ENCODE measurements at regions not wholly inside any gene's neighbourhood (a gene's known extent, or its start where the extent isn't known, plus 50 kb on each side); places are given as distances from the start of the nearest gene placed in this dataset.
"Not testable (repeated sequence)": the region's sequence is repeated elsewhere in the genome, so short reads cannot be mapped to it uniquely, and the experiment has no call there.

DNA sequence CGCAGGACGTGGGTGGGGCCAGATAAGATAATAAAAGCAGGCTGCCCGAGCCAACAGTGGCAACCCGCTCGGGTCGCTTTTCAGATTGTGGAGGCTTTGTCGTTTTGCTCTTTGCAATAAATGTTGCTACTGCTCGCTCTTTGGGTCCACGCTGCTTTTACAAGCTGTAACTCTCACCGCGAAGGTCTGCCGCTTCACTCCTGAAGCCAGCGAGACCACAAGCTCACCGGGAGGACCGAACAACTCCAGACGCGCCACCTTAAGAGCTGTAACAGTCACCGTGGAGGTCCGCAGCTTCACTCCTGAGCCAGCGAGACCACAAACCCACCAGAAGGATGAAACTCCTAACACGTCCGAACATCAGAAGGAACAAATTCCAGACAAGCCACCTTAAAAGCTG lies 286.6 kb upstream of the MAGI2 start:
- H3K27me3 Mint-ChIP-seq, result no peaks in the 10 kb centered on the region
- no peaks in the 10 kb centered on the region for H3K4me1 Mint-ChIP-seq (ENCODE audit: low read depth)
- intact Hi-C loops (cut with micrococcal nuclease), result no loop called here
- no peak overlapping the region for H3K27ac Mint-ChIP-seq
- no peak overlapping the region for H3K4me3 Mint-ChIP-seq
- H3K9me3 Mint-ChIP-seq, result peaks cover 11% of the 10 kb centered on the region
- H3K36me3 Mint-ChIP-seq (ENCODE audit: low read depth), result no peaks in the 10 kb centered on the region

DNA sequence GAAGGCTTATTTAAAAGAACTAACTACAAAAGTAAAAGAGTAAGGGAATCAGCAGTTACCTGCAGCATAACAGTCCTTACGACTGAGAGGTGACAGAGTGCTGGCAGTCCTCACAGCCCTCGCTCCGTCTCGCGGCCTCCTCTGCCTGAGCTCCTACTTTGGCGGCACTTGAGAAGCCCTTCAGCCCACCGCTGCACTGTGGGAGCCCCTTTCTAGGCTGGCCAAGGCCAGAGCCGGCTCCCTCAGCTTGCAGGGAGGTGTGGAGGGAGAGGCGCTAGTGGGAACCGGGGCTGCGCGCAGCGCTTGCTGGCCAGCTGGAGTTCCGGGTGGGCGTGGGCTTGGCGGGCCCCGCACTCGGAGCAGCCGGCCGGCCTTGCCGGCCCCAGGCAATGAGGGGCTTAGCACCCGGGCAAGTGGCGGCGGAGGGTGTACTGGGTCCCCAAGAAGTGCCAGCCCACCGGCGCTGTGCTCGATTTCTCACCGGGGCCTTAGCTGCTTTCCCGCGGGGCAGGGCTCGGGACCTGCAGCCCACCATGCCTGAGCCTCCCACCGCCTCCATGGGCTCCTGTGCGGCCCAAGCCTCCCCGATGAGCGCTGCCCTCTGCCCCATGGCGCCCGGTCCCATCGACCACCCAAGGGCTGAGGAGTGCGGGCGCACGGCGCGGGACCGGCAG lies 285.7 kb upstream of the MAGI2 start:
- peaks cover 14% of the 10 kb centered on the region for H3K9me3 Mint-ChIP-seq
- H3K27me3 Mint-ChIP-seq; intact Hi-C loops (cut with micrococcal nuclease); H3K36me3 Mint-ChIP-seq (ENCODE audit: low read depth); H3K4me1 Mint-ChIP-seq (ENCODE audit: low read depth); H3K27ac Mint-ChIP-seq; H3K4me3 Mint-ChIP-seq: not testable (repeated sequence)

DNA sequence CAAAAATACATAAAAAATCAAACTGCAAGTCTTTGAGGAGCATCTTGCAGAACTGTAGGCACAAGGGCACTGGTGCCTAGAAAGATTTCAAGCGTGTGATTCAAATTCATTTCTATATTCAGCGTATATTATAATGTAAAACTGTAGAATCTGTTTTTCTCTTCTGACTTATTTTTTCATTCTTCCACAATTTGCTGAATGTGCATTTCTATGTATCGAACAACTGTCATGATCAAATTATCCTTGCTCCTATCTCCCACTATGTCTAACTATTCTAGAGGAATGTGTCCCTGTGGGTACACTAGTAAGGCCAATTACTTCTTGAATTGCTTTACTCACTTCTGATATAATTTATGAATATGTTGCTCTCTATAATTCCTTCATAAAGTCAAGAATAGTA lies 283.0 kb upstream of the MAGI2 start:
- Mint-ChIP-seq H3K27ac (no peak overlapping the region), H3K4me1 (ENCODE audit: low read depth) (no peaks in the 10 kb centered on the region), H3K9me3 (peaks cover 39% of the 10 kb centered on the region), H3K4me3 (no peak overlapping the region), H3K27me3 (no peaks in the 10 kb centered on the region), H3K36me3 (ENCODE audit: low read depth) (no peaks in the 10 kb centered on the region)
- intact Hi-C loops (cut with micrococcal nuclease), result no loop called here

DNA sequence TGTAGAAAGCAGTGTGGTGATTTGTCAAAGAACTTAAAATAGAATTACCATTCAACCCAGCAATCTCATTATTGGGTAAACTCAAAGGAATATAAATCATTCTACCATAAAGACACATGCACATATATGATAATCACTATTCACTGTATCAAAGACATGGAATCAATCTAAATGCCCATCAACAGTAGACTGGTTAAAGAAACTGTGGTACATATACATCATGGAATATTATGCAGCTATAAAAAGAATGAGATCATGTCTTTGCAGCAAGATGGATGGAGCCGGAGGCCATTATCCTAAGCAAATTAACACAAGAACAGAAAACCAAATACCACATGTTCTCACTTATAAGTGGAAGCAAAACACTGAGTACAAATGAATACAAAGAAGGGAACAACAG lies 281.5 kb upstream of the MAGI2 start:
- intact Hi-C loops (cut with micrococcal nuclease), result no loop called here
- no peaks in the 10 kb centered on the region for H3K27me3 Mint-ChIP-seq
- H3K27ac Mint-ChIP-seq, result no peak overlapping the region
- H3K4me1 Mint-ChIP-seq (ENCODE audit: low read depth), result no peaks in the 10 kb centered on the region
- no peak overlapping the region for H3K4me3 Mint-ChIP-seq
- H3K36me3 Mint-ChIP-seq (ENCODE audit: low read depth), result no peaks in the 10 kb centered on the region
- H3K9me3 Mint-ChIP-seq, result peaks cover 31% of the 10 kb centered on the region

DNA sequence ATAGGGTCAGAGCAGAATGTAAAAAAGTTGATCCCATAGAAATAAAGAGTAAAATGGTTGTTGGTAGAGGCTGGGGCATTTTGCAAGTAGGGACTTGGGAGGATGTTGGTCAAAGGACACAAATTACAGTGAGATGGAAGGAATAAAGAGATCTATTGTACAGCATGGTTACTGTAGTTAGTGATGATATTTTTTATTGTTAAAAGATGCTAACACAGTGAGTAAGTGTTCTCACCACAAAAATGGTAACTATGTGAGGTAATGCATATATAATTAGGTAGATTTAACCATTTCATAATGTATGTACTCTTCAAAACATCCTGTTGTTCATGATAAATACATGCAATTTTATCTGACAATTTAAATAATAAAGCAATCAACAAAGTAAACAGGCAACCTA lies 280.7 kb upstream of the MAGI2 start:
- no peaks in the 10 kb centered on the region for H3K36me3 Mint-ChIP-seq (ENCODE audit: low read depth)
- H3K27me3 Mint-ChIP-seq, result no peaks in the 10 kb centered on the region
- no peak overlapping the region for H3K4me3 Mint-ChIP-seq
- H3K9me3 Mint-ChIP-seq, result peaks cover 28% of the 10 kb centered on the region
- no peaks in the 10 kb centered on the region for H3K4me1 Mint-ChIP-seq (ENCODE audit: low read depth)
- intact Hi-C loops (cut with micrococcal nuclease), result no loop called here
- H3K27ac Mint-ChIP-seq, result no peak overlapping the region

DNA sequence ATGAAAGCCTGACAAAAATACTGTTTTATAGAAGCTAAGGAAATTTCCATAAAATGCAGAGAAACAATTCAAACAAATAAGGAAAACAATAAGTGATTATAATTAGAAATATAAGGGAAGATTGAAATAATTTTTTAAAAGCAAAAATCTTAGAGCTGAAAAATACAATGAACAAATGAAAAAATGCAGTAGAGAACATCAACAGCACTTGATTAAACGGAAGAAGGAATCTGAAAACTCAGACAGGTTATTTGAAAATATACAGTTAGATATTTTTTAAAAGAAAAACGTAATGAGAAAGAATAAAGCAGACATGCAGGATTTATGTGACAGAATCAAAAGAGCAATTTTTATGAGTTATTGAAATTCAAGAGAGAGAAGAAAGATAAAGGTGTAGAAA lies 279.1 kb upstream of the MAGI2 start:
- H3K27me3 Mint-ChIP-seq, result no peaks in the 10 kb centered on the region
- intact Hi-C loops (cut with micrococcal nuclease), result no loop called here

DNA sequence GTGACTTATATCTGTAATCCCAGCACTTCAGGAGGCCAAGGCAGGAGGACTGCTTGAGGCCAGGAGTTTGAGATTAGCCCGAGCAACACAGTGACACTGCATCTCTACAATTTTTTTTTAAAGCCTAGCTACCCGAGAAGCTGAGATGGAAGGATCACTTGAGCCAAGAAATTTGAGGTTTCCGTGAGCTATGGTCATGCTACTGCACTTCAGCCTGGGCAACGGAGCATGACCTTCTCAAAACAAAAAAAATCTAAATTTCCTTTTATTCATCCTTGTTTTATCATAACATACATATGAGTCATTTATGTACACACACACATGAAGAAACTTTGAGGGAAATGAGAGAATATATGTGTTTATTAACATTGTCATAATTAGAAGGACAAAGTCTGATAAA lies 277.5 kb upstream of the MAGI2 start:
- Mint-ChIP-seq H3K36me3 (ENCODE audit: low read depth) (no peaks in the 10 kb centered on the region), H3K4me3 (no peak overlapping the region), H3K27me3 (no peaks in the 10 kb centered on the region), H3K27ac (no peak overlapping the region), H3K4me1 (ENCODE audit: low read depth) (no peaks in the 10 kb centered on the region), H3K9me3 (peaks cover 28% of the 10 kb centered on the region)
- intact Hi-C loops (cut with micrococcal nuclease), result no loop called here

More for the DNA sequence above, 279.1 kb upstream of the MAGI2 start:
- no peak overlapping the region for H3K27ac Mint-ChIP-seq
- H3K36me3 Mint-ChIP-seq (ENCODE audit: low read depth), result no peaks in the 10 kb centered on the region
- no peak overlapping the region for H3K4me3 Mint-ChIP-seq
- no peaks in the 10 kb centered on the region for H3K4me1 Mint-ChIP-seq (ENCODE audit: low read depth)
- H3K9me3 Mint-ChIP-seq, result peaks cover 28% of the 10 kb centered on the region

DNA sequence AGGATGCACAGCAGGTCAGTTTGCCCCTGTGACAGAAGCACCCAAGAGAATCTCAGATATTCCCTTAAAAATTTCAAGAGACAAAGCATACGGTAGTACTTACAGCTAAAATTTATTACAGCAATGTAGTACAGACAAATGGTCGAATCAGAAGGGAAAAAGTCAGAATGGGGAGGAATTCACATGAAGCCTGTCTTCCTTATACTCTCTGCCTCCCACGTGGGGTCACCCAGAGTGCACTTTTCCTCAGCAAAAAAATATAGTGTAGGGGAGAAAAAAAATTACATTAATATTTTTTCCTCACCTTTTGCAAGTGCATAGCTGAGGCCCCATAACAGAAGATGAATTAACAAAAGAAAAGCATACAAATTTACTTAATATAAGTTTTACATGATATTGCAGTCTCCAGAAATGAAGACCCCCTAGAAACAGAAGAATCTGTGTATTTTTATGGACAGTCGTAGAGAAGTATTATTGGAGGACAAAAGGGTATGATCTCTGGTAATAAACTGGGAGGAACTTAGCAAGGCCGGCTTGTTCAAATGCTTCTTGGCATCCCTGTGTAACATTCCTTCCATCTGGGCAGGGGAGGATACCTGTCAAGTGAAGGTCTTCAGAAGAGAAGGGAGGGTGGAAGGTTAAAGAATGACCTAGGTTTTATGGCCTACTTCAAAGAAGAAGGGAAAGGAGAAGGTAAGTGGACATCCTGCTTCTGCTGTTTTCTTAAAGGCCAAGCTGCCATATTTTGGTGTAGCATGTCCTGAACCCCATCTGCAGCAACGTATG lies 270.6 kb upstream of the MAGI2 start:
- no peak overlapping the region for H3K27ac Mint-ChIP-seq
- intact Hi-C loops (cut with micrococcal nuclease), result no loop called here
- H3K36me3 Mint-ChIP-seq (ENCODE audit: low read depth), result no peaks in the 10 kb centered on the region
- no peaks in the 10 kb centered on the region for H3K27me3 Mint-ChIP-seq
- H3K9me3 Mint-ChIP-seq, result no peaks in the 10 kb centered on the region
- no peaks in the 10 kb centered on the region for H3K4me1 Mint-ChIP-seq (ENCODE audit: low read depth)
- H3K4me3 Mint-ChIP-seq, result no peak overlapping the region

DNA sequence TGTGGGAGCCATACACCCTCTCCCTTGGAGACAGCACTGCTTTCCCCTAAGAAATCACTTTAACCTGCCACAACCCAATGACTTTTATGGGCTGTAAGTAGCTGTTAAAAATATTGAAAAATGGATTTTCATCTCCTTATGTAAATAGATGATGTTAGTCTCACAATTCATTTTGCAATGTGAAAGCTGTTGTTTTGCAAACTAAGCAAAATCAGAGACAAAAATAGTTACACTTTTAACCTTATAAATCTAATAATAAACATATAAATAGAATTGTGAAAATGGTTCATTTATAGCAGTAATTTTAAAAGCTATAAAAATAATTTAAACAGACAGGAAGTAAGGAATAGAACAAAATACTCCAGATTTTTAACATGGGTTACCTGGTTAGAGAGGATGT lies 268.8 kb upstream of the MAGI2 start:
- no peaks in the 10 kb centered on the region for H3K36me3 Mint-ChIP-seq (ENCODE audit: low read depth)
- H3K4me3 Mint-ChIP-seq, result no peak overlapping the region
- intact Hi-C loops (cut with micrococcal nuclease), result no loop called here
- no peaks in the 10 kb centered on the region for H3K4me1 Mint-ChIP-seq (ENCODE audit: low read depth)
- H3K27me3 Mint-ChIP-seq, result no peaks in the 10 kb centered on the region
- H3K9me3 Mint-ChIP-seq, result no peaks in the 10 kb centered on the region
- no peak overlapping the region for H3K27ac Mint-ChIP-seq

DNA sequence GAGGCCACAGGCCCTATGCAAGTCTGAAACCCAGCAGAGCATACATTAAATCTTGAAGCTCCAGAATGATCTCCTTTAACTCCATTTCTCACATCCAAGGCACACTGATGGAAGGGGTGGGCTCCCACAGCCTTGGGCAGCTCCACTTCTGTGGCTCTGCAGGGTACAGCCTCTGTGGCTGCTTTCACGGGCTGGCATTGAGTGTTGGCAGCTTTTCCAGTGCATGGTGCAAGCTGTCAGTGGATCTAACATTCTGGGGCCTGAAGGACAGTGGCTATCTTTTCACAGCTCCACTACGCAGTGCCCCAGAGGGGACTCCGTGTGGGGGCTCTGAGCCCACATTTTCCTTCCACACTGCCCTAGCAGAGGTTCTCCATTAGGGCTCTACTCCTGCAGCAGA lies 265.7 kb upstream of the MAGI2 start:
- no peak overlapping the region for H3K27ac Mint-ChIP-seq
- H3K4me1 Mint-ChIP-seq (ENCODE audit: low read depth), result no peaks in the 10 kb centered on the region
- intact Hi-C loops (cut with micrococcal nuclease), result no loop called here
- no peaks in the 10 kb centered on the region for H3K9me3 Mint-ChIP-seq
- no peak overlapping the region for H3K4me3 Mint-ChIP-seq
- H3K27me3 Mint-ChIP-seq, result no peaks in the 10 kb centered on the region
- no peaks in the 10 kb centered on the region for H3K36me3 Mint-ChIP-seq (ENCODE audit: low read depth)

DNA sequence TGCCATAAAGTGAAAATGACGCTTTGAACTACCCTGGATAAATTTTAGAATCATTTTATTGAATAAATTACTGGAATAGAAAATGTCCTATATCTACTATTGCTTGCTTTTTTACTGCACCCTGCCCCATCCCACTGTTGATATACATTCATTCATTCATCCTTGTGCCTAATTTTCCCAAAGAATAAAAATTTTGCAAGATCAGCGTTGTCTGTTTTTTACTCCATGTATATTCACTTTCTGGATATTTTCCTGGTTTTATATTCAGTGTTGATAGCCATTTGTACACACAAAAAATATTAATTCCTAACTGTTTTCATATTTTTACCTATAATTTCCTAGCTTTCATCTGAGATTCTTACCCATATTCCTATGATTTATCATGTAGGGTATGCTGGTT lies 262.9 kb upstream of the MAGI2 start:
- intact Hi-C loops (cut with micrococcal nuclease), result no loop called here
- H3K9me3 Mint-ChIP-seq, result no peaks in the 10 kb centered on the region
- H3K4me3 Mint-ChIP-seq, result no peak overlapping the region
- no peaks in the 10 kb centered on the region for H3K4me1 Mint-ChIP-seq (ENCODE audit: low read depth)
- H3K27ac Mint-ChIP-seq, result no peak overlapping the region
- H3K27me3 Mint-ChIP-seq, result no peaks in the 10 kb centered on the region
- no peaks in the 10 kb centered on the region for H3K36me3 Mint-ChIP-seq (ENCODE audit: low read depth)

DNA sequence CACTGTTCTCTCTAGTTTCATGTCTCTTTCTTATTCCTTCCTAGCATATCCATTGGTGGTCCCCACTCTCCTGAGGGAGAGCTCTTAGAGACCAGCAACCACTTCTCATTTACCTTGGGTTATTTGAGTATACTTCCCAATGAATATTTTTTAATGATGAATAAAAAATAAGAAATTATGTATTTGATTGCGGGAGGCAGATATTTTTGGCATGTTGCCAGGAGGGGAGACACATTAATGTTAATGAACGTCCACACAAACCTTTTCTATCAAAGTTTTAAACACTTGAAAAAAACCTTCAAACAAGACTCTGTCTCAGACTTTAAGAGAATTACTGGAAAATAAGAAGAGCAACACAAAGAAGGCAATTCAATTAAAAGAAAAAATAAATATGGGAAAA lies 260.6 kb upstream of the MAGI2 start:
- no peaks in the 10 kb centered on the region for H3K27me3 Mint-ChIP-seq
- H3K36me3 Mint-ChIP-seq (ENCODE audit: low read depth), result no peaks in the 10 kb centered on the region
- H3K9me3 Mint-ChIP-seq, result no peaks in the 10 kb centered on the region
- H3K27ac Mint-ChIP-seq, result no peak overlapping the region
- H3K4me1 Mint-ChIP-seq (ENCODE audit: low read depth), result no peaks in the 10 kb centered on the region
- H3K4me3 Mint-ChIP-seq, result no peak overlapping the region
- intact Hi-C loops (cut with micrococcal nuclease), result no loop called here

DNA sequence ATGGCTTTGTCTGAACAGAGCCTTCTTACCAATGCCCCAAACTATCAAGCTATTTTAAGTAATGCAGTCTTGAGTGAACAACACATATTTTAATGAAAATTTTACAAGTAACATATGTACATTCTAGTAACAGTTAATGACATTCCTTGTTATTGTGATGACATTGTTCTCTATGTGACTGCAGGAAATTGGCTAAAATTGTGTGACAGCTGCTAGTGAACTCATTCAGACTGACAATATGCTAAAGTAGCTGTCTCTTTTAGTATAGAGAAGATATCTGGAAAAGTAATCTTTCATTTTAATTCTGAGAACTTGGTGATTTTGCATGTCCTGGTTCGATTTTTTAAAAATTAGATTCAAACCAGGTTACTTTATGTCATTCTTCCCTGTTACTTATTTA lies 259.8 kb upstream of the MAGI2 start:
- H3K27me3 Mint-ChIP-seq, result no peaks in the 10 kb centered on the region
- H3K4me1 Mint-ChIP-seq (ENCODE audit: low read depth), result no peaks in the 10 kb centered on the region
- no peak overlapping the region for H3K4me3 Mint-ChIP-seq
- H3K9me3 Mint-ChIP-seq, result no peaks in the 10 kb centered on the region
- no peaks in the 10 kb centered on the region for H3K36me3 Mint-ChIP-seq (ENCODE audit: low read depth)
- no peak overlapping the region for H3K27ac Mint-ChIP-seq
- intact Hi-C loops (cut with micrococcal nuclease), result no loop called here

DNA sequence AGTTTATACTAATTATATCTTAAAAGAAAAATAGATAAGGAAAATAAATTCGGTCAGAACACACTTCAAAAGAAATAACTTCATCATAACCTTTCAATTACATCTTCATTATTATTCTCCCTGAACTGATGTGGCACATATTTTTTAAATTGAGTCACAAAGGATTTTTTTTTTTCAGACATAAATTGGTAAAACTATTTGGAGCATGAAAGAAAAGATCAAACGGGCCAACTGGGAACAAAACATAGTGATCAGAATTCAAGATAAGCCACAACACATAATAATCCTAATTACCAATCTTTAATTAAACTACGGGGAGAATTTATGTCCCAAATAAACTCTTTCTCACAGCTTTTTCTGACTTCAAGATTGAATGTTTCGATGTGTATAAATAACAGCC lies 258.2 kb upstream of the MAGI2 start:
- Mint-ChIP-seq H3K4me1 (ENCODE audit: low read depth) (no peaks in the 10 kb centered on the region), H3K27ac (no peak overlapping the region), H3K36me3 (ENCODE audit: low read depth) (no peaks in the 10 kb centered on the region), H3K9me3 (no peaks in the 10 kb centered on the region), H3K27me3 (no peaks in the 10 kb centered on the region), H3K4me3 (no peak overlapping the region)
- intact Hi-C loops (cut with micrococcal nuclease), result no loop called here
